OCI-LY1 (cell line): ENCODE measurements at regions not wholly inside any gene's neighbourhood (a gene's known extent, or its start where the extent isn't known, plus 50 kb on each side); places are given as distances from the start of the nearest gene placed in this dataset.

ENCODE experiments used
- H2AFZ ChIP-seq: fragments of 200-600 bp; sonication (generic), shearing (Covaris generic); 2 replicates; pipeline ENCODE4 v1.6.0; 2014; ENCODE audit warnings: antibody characterized with exemption, mild to moderate bottlenecking, low read length
- H3F3A ChIP-seq: fragments of 200-600 bp; sonication (generic), shearing (Covaris generic); 2 replicates; pipeline ENCODE4 v1.6.0; 2014; ENCODE audit warnings: mild to moderate bottlenecking, antibody characterized with exemption, low read length, moderate library complexity; ENCODE audit not compliant: insufficient read depth
- H3K27ac ChIP-seq: fragments of 200-600 bp; sonication (generic); 2 replicates; pipeline ENCODE4 v1.5.1; 2014; ENCODE audit warnings: low read length, mixed run types, mild to moderate bottlenecking, low read depth; ENCODE audit not compliant: poor library complexity, severe bottlenecking
- H3K27me3 ChIP-seq: fragments of 200-600 bp; sonication (generic); 2 replicates; pipeline ENCODE4 v1.6.0; 2014; ENCODE audit warnings: antibody characterized with exemption, mild to moderate bottlenecking, low read length, moderate library complexity; ENCODE audit not compliant: insufficient read depth
- H3K36me3 ChIP-seq: fragments of 200-600 bp; sonication (generic); 2 replicates; pipeline ENCODE4 v1.6.1; 2014; ENCODE audit warnings: mild to moderate bottlenecking, antibody characterized with exemption, low read length, moderate library complexity, mixed read lengths; ENCODE audit not compliant: insufficient read depth
- H3K4me1 ChIP-seq: fragments of 200-600 bp; sonication (generic); 2 replicates; pipeline ENCODE4 v1.5.1; 2014; ENCODE audit warnings: mild to moderate bottlenecking, low read length, moderate library complexity; ENCODE audit not compliant: insufficient read depth, severe bottlenecking
- H3K4me2 ChIP-seq: fragments of 200-600 bp; sonication (generic), shearing (Covaris generic); 2 replicates; pipeline ENCODE4 v1.6.1; 2014; ENCODE audit warnings: low read length
- H3K4me3 ChIP-seq: fragments of 200-600 bp; sonication (generic); 2 replicates; pipeline ENCODE4 v1.5.1; 2014; ENCODE audit warnings: low read length, low read depth, mild to moderate bottlenecking, mixed read lengths; ENCODE audit not compliant: poor library complexity, severe bottlenecking
- H3K79me2 ChIP-seq: fragments of 200-600 bp; shearing (Covaris generic); 2 replicates; pipeline ENCODE4 v1.6.1; 2016; ENCODE audit warnings: mixed run types, low read length, mixed read lengths; ENCODE audit not compliant: insufficient read depth
- H3K9ac ChIP-seq: fragments of 200-600 bp; sonication (generic), shearing (Covaris generic); 2 replicates; pipeline ENCODE4 v1.6.1; 2014; ENCODE audit warnings: mild to moderate bottlenecking, low read length, mixed read lengths
- H3K9me2 ChIP-seq: fragments of 200-600 bp; sonication (generic), shearing (Covaris generic); 2 replicates; pipeline ENCODE4 v1.6.1; 2014; ENCODE audit warnings: low read depth, mild to moderate bottlenecking, low read length, mixed read lengths
- H3K9me3 ChIP-seq: fragments of 200-600 bp; shearing (Covaris generic); 2 replicates; pipeline ENCODE4 v1.6.1; 2014; ENCODE audit warnings: low read length, mixed read lengths
- H4K20me1 ChIP-seq: fragments of 200-600 bp; sonication (generic), shearing (Covaris generic); 2 replicates; pipeline ENCODE4 v1.6.0; 2016; ENCODE audit warnings: mild to moderate bottlenecking, low read length; ENCODE audit not compliant: insufficient read depth
- CTCF ChIP-seq: fragments of 200-600 bp; sonication (generic), shearing (Covaris generic); IDR thresholded peaks from 2 replicates; pipeline ENCODE4 v1.5.1; 2017; ENCODE audit warnings: mild to moderate bottlenecking, antibody characterized with exemption, low read length, moderate library complexity, mixed read lengths
- EZH2 ChIP-seq: fragments of 200-600 bp; sonication (generic), shearing (Covaris generic); IDR thresholded peaks from 2 replicates; pipeline ENCODE4 v1.8.0; 2017; ENCODE audit warnings: borderline replicate concordance, mixed run types, mild to moderate bottlenecking, antibody characterized with exemption, low read length, moderate library complexity, mixed read lengths

GRCh38 chr14:99009871-99010270 lies 262.1 kb downstream of the BCL11B start:
- H2AFZ ChIP-seq = no peak overlapping the region
- no peaks in the 10 kb centered on the region for H3K79me2 ChIP-seq
- no peak overlapping the region for H3K4me2 ChIP-seq
- no peaks in the 10 kb centered on the region for H3K4me1 ChIP-seq
- TF ChIP-seq EZH2 = no peak
- no peak for TF ChIP-seq CTCF
- H3F3A ChIP-seq = no peaks in the 10 kb centered on the region
- H3K9ac ChIP-seq = no peak overlapping the region
- no peaks in the 10 kb centered on the region for H3K36me3 ChIP-seq
- no peaks in the 10 kb centered on the region for H3K27me3 ChIP-seq
- no peaks in the 10 kb centered on the region for H3K9me3 ChIP-seq
- H3K4me3 ChIP-seq = no peak overlapping the region
- H3K27ac ChIP-seq = no peak overlapping the region
- no peaks in the 10 kb centered on the region for H4K20me1 ChIP-seq
- no peaks in the 10 kb centered on the region for H3K9me2 ChIP-seq

GRCh38 chr14:99011385-99011784 lies 260.6 kb downstream of the BCL11B start:
- Histone ChIP-seq H4K20me1 (no peaks in the 10 kb centered on the region), H2AFZ (no peak overlapping the region), H3K9ac (no peak overlapping the region), H3K27ac (no peak overlapping the region), H3K4me2 (no peak overlapping the region), H3K9me3 (no peaks in the 10 kb centered on the region), H3K79me2 (no peaks in the 10 kb centered on the region), H3F3A (no peaks in the 10 kb centered on the region), H3K36me3 (no peaks in the 10 kb centered on the region), H3K9me2 (no peaks in the 10 kb centered on the region), H3K27me3 (no peaks in the 10 kb centered on the region), H3K4me1 (no peaks in the 10 kb centered on the region), H3K4me3 (no peak overlapping the region)
- TF ChIP-seq CTCF (no peak), EZH2 (no peak)

- Histone ChIP-seq H3K9me3 (no peaks in the 10 kb centered on the region), H3K27me3 (no peaks in the 10 kb centered on the region), H3K4me2 (no peak overlapping the region), H3K79me2 (no peaks in the 10 kb centered on the region), H3K9ac (no peak overlapping the region), H3K4me3 (no peak overlapping the region), H3K27ac (no peak overlapping the region), H3K36me3 (no peaks in the 10 kb centered on the region), H3K9me2 (no peaks in the 10 kb centered on the region), H3F3A (no peaks in the 10 kb centered on the region), H2AFZ (no peak overlapping the region), H3K4me1 (no peaks in the 10 kb centered on the region), H4K20me1 (no peaks in the 10 kb centered on the region)
- TF ChIP-seq CTCF = no peak
- TF ChIP-seq EZH2 = no peak
Observed at GRCh38 chr14:99012703-99013102, 259.3 kb downstream of the BCL11B start.
